ENCODE measurements at regions not wholly inside any gene's neighbourhood (a gene's known extent, or its start where the extent isn't known, plus 50 kb on each side); places are given as distances from the start of the nearest gene placed in this dataset.

DNA sequence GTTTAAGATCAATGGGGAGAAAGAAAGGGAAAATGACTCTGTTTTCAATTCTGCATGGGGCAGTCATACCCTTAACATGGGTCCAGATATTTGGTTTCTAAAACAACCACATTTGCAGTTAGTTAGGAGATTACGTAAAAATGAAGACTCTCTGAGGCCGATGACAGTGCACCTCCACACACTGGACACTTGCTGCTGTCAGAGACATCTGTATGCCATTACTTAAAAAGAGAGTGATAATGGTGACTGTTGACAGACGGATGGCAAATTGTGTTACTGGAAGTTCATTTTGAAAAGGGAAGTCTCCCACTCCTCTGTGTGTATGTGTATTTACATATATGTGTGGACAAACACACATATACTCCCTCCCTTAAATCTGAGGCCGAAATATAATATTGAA is 304.5 kb upstream of the SEMA6D start:
- no peak for DNase-seq
- no peaks in the 10 kb centered on the region for H3K36me3 ChIP-seq (replicated peaks; ENCODE audit: control insufficient read depth, insufficient read depth, low read length)
- no peak overlapping the region for H3K4me3 ChIP-seq (ENCODE audit: insufficient read depth, low read depth, low read length)
- H3K27me3 ChIP-seq (ENCODE audit: control insufficient read depth, insufficient read depth, low read length): no peaks in the 10 kb centered on the region

DNA sequence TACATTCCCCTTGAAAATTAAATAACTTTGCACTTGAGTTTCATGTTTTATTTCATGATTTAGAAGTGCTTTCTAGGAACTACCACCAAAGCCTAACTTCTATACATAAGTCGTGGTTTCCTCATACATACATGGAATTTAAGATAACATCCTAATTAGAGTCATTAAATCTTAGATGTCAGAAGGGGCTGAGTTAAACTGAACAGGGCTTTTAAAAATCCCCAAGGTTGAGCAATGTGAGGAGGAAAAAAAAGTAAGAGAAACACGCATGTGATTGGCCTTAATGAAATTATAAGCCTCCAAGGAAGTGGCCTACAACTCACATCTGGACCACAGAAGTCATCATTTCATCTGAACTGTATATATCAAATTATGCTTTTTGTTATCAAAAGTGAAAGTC is 303.1 kb upstream of the SEMA6D start:
- Histone ChIP-seq H3K36me3 (replicated peaks; ENCODE audit: control insufficient read depth, insufficient read depth, low read length) (no peaks in the 10 kb centered on the region), H3K27me3 (ENCODE audit: control insufficient read depth, insufficient read depth, low read length) (no peaks in the 10 kb centered on the region), H3K4me3 (ENCODE audit: insufficient read depth, low read depth, low read length) (no peak overlapping the region)
- DNase-seq: no peak

DNA sequence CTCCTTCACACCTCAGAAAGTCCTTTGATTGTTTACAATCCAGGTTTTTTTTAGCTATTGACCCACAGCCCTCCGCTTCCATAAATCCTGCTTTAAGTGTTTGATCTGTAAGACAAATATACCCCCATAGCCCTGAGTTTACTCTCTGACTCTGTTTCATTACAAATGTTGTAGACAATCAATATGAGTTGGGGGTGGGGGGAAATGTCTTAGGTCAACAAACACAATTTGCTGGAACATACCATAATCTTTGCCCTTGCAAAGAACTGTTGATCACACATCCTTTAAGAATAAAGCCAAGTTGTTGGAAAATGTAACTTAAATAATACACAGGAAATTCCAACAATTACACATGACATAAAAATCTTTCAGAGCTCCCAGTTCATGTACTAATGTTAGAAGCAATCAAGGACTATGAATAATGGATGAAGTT is 301.8 kb upstream of the SEMA6D start:
- Histone ChIP-seq H3K36me3 (replicated peaks; ENCODE audit: control insufficient read depth, insufficient read depth, low read length) (no peaks in the 10 kb centered on the region), H3K27me3 (ENCODE audit: control insufficient read depth, insufficient read depth, low read length) (no peaks in the 10 kb centered on the region), H3K4me3 (ENCODE audit: insufficient read depth, low read depth, low read length) (no peak overlapping the region)
- no peak for DNase-seq

DNA sequence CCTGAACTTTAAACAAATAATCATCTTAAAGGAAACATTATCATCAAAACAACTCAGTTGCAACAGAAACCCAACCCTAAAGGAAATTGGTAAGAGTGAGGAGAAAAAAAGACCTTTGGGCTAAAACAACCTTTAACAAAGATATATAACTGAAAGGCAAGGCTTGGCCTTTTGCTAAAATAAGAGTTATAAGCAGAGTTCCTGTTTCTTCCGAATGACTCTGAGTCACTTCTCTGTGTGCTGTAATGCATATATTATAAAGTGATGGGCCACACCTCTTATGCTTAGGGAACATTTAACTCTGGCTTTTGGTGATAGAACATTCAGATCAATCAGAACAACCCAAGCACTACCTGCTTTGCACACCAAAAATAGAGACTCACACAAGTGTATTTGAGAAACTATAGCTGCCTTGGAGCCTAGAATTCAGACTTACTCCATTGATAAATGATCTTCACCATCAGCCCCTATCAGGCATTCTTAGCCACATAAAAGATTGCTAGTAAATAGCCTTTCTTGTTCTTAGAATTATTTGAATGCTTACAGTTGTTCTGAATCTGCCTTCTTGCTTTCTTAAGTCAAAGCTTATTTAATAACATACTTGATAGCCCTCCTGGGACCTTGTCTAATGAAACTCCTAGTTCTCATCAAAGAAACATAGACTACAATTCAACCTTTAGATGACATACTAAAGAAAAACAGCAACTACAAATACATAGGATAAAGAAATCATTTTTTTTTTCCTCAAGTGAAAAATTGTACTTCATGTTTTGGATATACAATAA is 294.2 kb upstream of the SEMA6D start:
- Histone ChIP-seq H3K27me3 (ENCODE audit: control insufficient read depth, insufficient read depth, low read length) (no peaks in the 10 kb centered on the region), H3K4me3 (ENCODE audit: insufficient read depth, low read depth, low read length) (no peak overlapping the region), H3K36me3 (replicated peaks; ENCODE audit: control insufficient read depth, insufficient read depth, low read length) (no peaks in the 10 kb centered on the region)
- DNase-seq: no peak

- H3K4me3 ChIP-seq (ENCODE audit: insufficient read depth, low read depth, low read length): no peak overlapping the region
- DNase-seq: no peak
- H3K36me3 ChIP-seq (replicated peaks; ENCODE audit: control insufficient read depth, insufficient read depth, low read length): no peaks in the 10 kb centered on the region
- no peaks in the 10 kb centered on the region for H3K27me3 ChIP-seq (ENCODE audit: control insufficient read depth, insufficient read depth, low read length)
Measured at GRCh38 chr15:47427463-47427862, 289.8 kb upstream of the SEMA6D start.

GRCh38 chr15:47429376-47429775 is 287.9 kb upstream of the SEMA6D start:
- Histone ChIP-seq H3K4me3 (ENCODE audit: insufficient read depth, low read depth, low read length) (no peak overlapping the region), H3K36me3 (replicated peaks; ENCODE audit: control insufficient read depth, insufficient read depth, low read length) (no peaks in the 10 kb centered on the region), H3K27me3 (ENCODE audit: control insufficient read depth, insufficient read depth, low read length) (no peaks in the 10 kb centered on the region)
- DNase-seq: no peak

DNA sequence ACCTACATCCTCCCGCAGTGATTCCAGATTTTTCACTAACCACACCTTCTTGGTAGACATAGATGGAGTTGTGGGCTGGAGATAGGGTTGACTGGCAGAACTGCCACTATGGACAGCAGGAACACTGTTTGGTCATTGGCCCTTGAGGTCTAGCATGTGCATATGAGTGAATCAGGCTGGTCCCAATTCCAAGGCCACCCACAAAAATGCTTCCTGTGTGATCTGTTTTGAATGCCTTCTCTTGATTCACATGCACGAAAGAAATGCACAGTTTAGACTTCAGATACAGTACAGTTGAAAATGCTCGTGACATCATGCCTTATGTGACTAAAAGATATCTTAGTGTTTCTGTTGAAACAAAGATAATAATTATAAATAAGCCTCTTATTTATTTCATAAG is 285.8 kb upstream of the SEMA6D start:
- H3K27me3 ChIP-seq (ENCODE audit: control insufficient read depth, insufficient read depth, low read length): no peaks in the 10 kb centered on the region
- no peak overlapping the region for H3K4me3 ChIP-seq (ENCODE audit: insufficient read depth, low read depth, low read length)
- no peak for DNase-seq
- H3K36me3 ChIP-seq (replicated peaks; ENCODE audit: control insufficient read depth, insufficient read depth, low read length): no peaks in the 10 kb centered on the region

GRCh38 chr15:47432826-47433225 is 284.5 kb upstream of the SEMA6D start:
- Histone ChIP-seq H3K4me3 (ENCODE audit: insufficient read depth, low read depth, low read length) (no peak overlapping the region), H3K27me3 (ENCODE audit: control insufficient read depth, insufficient read depth, low read length) (no peaks in the 10 kb centered on the region), H3K36me3 (replicated peaks; ENCODE audit: control insufficient read depth, insufficient read depth, low read length) (no peaks in the 10 kb centered on the region)
- DNase-seq: no peak

DNA sequence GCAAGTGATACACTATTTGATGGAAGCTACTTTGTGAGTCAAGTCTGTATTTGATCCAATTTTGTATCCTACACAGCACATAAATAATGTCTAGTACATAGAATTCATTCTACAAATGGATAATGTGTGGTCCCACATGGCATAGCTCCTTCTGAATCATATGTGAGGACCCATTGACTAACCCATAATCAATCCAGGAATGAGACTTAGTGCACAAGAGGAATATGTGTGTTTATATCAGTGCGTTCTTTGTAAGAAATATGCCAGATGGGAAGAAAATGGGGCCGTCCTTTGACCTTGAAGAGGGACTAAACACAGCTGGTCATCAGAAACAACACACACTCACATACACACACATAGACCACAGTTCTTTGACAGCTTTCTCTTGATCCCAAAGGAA is 282.7 kb upstream of the SEMA6D start:
- no peak for DNase-seq
- no peak overlapping the region for H3K4me3 ChIP-seq (ENCODE audit: insufficient read depth, low read depth, low read length)
- no peaks in the 10 kb centered on the region for H3K27me3 ChIP-seq (ENCODE audit: control insufficient read depth, insufficient read depth, low read length)
- H3K36me3 ChIP-seq (replicated peaks; ENCODE audit: control insufficient read depth, insufficient read depth, low read length): no peaks in the 10 kb centered on the region

DNA sequence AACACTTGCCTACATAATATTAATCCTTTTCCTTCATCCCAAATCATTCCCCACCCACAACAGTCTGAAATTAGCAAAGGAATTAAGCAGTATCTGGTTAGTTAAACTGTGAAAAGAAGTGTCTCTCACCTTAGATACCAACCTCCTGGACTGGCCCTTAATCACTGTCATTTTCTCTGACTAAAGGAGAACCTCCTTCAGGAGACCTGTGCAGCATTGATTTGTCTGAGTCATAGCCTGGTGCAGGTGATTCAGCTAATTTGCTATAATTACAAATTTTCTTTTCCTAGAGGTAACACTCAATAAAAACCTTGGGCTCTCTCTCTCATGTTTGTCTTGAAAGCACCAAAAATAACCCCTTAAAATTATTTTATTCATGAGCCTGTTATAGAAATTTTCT is 279.8 kb upstream of the SEMA6D start:
- H3K27me3 ChIP-seq (ENCODE audit: control insufficient read depth, insufficient read depth, low read length): no peaks in the 10 kb centered on the region
- no peaks in the 10 kb centered on the region for H3K36me3 ChIP-seq (replicated peaks; ENCODE audit: control insufficient read depth, insufficient read depth, low read length)
- no peak for DNase-seq
- H3K4me3 ChIP-seq (ENCODE audit: insufficient read depth, low read depth, low read length): no peak overlapping the region

DNA sequence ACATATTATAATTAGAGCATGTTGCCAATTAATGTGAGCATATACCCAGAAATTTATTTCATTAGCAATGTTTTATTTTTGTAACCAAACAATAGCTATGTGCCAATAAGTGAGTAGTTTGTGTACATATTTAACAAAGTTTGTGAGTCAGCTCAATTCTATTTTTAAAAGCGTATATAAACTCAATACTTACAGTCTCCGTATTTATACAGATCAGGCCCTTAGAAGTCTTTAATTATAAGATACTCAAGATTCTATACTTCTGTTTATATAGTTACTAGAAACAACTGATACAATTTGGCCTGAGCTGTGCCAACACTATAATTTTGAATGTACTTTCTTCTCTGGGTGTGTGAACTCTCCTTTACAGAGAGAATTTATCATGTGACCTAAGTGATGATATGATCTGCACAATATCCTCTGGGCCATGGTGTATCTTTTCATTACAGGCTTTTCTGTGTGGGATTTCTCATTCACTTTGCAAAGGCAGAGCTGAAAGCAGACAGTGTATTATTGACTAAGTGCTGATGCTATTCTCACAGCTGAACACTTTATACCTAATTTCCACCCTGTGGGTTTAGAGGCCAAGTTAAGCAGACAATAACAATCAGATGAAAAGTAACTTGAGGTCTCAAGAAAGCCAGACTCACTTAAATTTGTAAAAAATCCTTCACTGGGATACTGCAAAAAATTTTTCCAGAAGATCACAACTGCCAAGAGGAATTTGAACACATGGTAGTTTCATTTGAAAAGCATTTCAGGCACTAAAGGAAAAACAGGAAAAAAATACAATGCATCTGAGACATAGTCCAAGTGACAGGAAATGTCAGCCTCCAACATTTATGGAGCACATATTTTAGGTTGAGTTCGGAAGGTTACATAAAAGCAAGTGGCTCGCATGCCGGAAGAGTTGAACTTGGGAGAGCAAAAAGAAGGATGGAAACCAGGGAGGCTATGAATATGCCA is 277.9 kb upstream of the SEMA6D start:
- Histone ChIP-seq H3K4me3 (ENCODE audit: insufficient read depth, low read depth, low read length) (no peak overlapping the region), H3K27me3 (ENCODE audit: control insufficient read depth, insufficient read depth, low read length) (no peaks in the 10 kb centered on the region), H3K36me3 (replicated peaks; ENCODE audit: control insufficient read depth, insufficient read depth, low read length) (no peaks in the 10 kb centered on the region)
- DNase-seq: no peak

GRCh38 chr15:47442371-47442770 is 274.9 kb upstream of the SEMA6D start:
- no peak for DNase-seq

DNA sequence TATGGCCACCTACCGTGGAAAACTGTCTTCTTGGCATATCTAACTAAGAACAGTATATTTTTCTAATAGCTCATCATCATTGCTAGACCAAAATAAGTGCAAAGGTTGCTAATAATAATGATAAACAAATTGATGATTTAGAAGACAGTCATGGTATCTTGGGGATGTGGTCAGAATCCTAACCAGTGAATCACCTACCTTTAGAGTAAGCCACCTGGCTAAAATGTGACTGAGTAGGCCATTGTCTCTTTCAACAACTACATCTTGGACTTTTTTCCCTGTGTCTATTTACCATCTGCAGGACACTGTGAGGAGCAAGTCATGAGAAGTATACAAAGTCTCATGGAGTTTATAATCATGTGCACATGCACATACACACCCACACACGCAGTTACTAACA is 273.5 kb upstream of the SEMA6D start:
- no peaks in the 10 kb centered on the region for H3K36me3 ChIP-seq (replicated peaks; ENCODE audit: control insufficient read depth, insufficient read depth, low read length)
- no peaks in the 10 kb centered on the region for H3K27me3 ChIP-seq (ENCODE audit: control insufficient read depth, insufficient read depth, low read length)
- H3K4me3 ChIP-seq (ENCODE audit: insufficient read depth, low read depth, low read length): no peak overlapping the region
- DNase-seq: no peak

More at GRCh38 chr15:47442371-47442770, 274.9 kb upstream of the SEMA6D start:
- H3K27me3 ChIP-seq (ENCODE audit: control insufficient read depth, insufficient read depth, low read length): no peaks in the 10 kb centered on the region
- H3K4me3 ChIP-seq (ENCODE audit: insufficient read depth, low read depth, low read length): no peak overlapping the region
- H3K36me3 ChIP-seq (replicated peaks; ENCODE audit: control insufficient read depth, insufficient read depth, low read length): no peaks in the 10 kb centered on the region

DNA sequence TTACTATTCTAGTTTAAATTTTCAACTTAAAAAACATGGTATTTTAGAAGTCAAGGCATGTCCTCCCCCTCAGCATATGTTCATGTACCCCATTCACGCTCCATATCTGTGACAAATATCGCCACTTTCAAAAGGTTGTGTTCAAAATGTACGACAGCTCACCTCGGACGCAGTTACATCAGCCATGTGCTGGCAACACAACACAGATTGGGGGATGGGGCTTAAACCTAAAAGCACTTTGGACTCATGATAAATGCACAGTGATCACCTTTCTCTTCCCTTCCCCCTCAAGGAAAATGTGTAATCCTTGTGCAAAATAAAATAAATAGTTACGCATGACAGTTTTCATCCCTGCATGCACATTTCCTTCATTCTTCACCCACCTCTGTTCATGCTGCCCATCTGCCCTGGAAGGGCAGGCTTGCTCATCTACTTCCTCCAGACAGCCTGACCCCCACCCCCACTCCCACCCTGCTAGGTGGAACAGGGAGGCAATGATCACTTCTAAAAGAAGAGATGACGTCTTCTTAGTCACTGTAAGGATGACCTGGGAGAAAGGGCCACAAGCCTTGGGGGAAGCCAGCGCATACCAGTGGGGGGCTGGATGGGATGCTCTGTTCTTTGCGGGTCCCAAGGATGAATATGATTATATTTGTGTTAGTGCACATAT is 271.4 kb upstream of the SEMA6D start:
- Histone ChIP-seq H3K4me3 (ENCODE audit: insufficient read depth, low read depth, low read length) (no peak overlapping the region), H3K36me3 (replicated peaks; ENCODE audit: control insufficient read depth, insufficient read depth, low read length) (no peaks in the 10 kb centered on the region), H3K27me3 (ENCODE audit: control insufficient read depth, insufficient read depth, low read length) (no peaks in the 10 kb centered on the region)
- DNase-seq: no peak

Measured in H7 (cell line).